ENCODE measurements at regions not wholly inside any gene's neighbourhood (a gene's known extent, or its start where the extent isn't known, plus 50 kb on each side); places are given as distances from the start of the nearest gene placed in this dataset.

DNA sequence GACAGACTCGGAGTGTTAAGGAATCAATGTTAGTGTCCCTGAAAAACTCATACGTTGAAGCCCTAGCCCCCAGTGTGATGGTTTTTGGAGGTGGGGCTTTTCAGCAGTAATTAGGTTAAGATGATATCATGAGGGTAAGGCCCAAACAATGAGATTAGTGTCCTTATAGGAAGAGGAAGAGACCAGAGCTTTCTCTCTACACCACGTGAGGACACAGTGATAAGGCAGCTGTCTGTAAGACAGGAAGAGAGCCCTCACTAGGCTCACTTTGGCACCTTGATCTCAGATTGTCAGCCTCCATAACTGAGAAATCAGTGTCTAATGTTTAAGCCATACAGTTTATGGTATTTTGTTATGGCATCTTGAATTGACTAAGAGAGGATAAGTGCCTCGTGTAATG, 403.2 kb downstream of the NPIPA7 start (continued):
- TF ChIP-seq ZNF423 (CRISPR knock-in tag; IDR thresholded peaks at IDR 0.05), result no peak
- TF ChIP-seq, protein P1, sequence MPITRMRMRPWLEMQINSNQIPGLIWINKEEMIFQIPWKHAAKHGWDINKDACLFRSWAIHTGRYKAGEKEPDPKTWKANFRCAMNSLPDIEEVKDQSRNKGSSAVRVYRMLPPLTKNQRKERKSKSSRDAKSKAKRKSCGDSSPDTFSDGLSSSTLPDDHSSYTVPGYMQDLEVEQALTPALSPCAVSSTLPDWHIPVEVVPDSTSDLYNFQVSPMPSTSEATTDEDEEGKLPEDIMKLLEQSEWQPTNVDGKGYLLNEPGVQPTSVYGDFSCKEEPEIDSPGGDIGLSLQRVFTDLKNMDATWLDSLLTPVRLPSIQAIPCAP (CRISPR knock-in tag; IDR thresholded peaks at IDR 0.05), result no peak
- TF ChIP-seq ZNF219 (CRISPR knock-in tag; IDR thresholded peaks at IDR 0.05; ENCODE audit: borderline replicate concordance), result no peak
- TF ChIP-seq E2F4 (CRISPR knock-in tag; IDR thresholded peaks at IDR 0.05; ENCODE audit: borderline replicate concordance, low read depth), result no peak
- TF ChIP-seq CBFB (CRISPR knock-in tag; IDR thresholded peaks at IDR 0.05; ENCODE audit: low read depth), result no peak
- TF ChIP-seq ZNF671 (CRISPR knock-in tag; IDR thresholded peaks at IDR 0.05), result no peak
- TF ChIP-seq, protein P2, sequence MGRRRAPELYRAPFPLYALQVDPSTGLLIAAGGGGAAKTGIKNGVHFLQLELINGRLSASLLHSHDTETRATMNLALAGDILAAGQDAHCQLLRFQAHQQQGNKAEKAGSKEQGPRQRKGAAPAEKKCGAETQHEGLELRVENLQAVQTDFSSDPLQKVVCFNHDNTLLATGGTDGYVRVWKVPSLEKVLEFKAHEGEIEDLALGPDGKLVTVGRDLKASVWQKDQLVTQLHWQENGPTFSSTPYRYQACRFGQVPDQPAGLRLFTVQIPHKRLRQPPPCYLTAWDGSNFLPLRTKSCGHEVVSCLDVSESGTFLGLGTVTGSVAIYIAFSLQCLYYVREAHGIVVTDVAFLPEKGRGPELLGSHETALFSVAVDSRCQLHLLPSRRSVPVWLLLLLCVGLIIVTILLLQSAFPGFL (CRISPR knock-in tag; IDR thresholded peaks at IDR 0.05; ENCODE audit: borderline replicate concordance), result no peak

- ATAC-seq, result peak; percentile 56
- POLR2A ChIA-PET, result interaction anchor here (0.6 kb wide), 1 partner anchor 531 kb away, joined by 3 read pairs; no protein-coding TSS in a partner anchor
Observed at GRCh38 chr16:16788004-16788403, 409.1 kb downstream of the NPIPA7 start.

GRCh38 chr16:16790597-16790996, 411.7 kb downstream of the NPIPA7 start:
- ATAC-seq, result no peak
- Mint-ChIP-seq H3K4me3 (no peak overlapping the region), H3K4me1 (peaks cover 14% of the 10 kb centered on the region), H3K9me3 (peaks cover 26% of the 10 kb centered on the region), H3K36me3 (peaks cover 9% of the 10 kb centered on the region), H3K27me3 (ENCODE audit: low read depth) (peaks cover 22% of the 10 kb centered on the region), H3K27ac (no peak overlapping the region)
- TF ChIP-seq FOXP1 (CRISPR knock-in tag; IDR thresholded peaks at IDR 0.05; ENCODE audit: borderline replicate concordance) (no peak), ZNF281 (CRISPR knock-in tag; IDR thresholded peaks at IDR 0.05) (no peak), ZNF232 (CRISPR knock-in tag; IDR thresholded peaks at IDR 0.05) (no peak), MLX (CRISPR knock-in tag; IDR thresholded peaks at IDR 0.05) (no peak), STAT6 (CRISPR knock-in tag; conservative IDR thresholded peaks at IDR 0.05; ENCODE audit: low read depth) (no peak)
- ChIA-PET CTCF (no interaction called here), POLR2A (no interaction called here)
- DNase-seq (ENCODE audit: low spot score), result no peak

More at GRCh38 chr16:16788004-16788403, 409.1 kb downstream of the NPIPA7 start:
- Mint-ChIP-seq H3K4me3 (no peak overlapping the region), H3K9me3 (peaks cover 26% of the 10 kb centered on the region), H3K27ac (peak overlapping the region; percentile 17; the same call in 1 of the 2 replicates), H3K4me1 (peaks cover 40% of the 10 kb centered on the region), H3K27me3 (ENCODE audit: low read depth) (peaks cover 2% of the 10 kb centered on the region; the same call in 1 of the 2 replicates), H3K36me3 (peaks cover 9% of the 10 kb centered on the region)
- TF ChIP-seq, protein P3, sequence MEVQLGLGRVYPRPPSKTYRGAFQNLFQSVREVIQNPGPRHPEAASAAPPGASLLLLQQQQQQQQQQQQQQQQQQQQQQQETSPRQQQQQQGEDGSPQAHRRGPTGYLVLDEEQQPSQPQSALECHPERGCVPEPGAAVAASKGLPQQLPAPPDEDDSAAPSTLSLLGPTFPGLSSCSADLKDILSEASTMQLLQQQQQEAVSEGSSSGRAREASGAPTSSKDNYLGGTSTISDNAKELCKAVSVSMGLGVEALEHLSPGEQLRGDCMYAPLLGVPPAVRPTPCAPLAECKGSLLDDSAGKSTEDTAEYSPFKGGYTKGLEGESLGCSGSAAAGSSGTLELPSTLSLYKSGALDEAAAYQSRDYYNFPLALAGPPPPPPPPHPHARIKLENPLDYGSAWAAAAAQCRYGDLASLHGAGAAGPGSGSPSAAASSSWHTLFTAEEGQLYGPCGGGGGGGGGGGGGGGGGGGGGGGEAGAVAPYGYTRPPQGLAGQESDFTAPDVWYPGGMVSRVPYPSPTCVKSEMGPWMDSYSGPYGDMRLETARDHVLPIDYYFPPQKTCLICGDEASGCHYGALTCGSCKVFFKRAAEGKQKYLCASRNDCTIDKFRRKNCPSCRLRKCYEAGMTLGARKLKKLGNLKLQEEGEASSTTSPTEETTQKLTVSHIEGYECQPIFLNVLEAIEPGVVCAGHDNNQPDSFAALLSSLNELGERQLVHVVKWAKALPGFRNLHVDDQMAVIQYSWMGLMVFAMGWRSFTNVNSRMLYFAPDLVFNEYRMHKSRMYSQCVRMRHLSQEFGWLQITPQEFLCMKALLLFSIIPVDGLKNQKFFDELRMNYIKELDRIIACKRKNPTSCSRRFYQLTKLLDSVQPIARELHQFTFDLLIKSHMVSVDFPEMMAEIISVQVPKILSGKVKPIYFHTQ (CRISPR knock-in tag; IDR thresholded peaks at IDR 0.05), result no peak
- peak; percentile 68; the same call in 1 of the 2 replicates for TF ChIP-seq ATF3 (CRISPR knock-in tag; conservative IDR thresholded peaks at IDR 0.05)
- CTCF ChIA-PET, result no interaction called here
- DNase-seq (ENCODE audit: low spot score), result no peak

All from WTC11 (cell line).